ENCODE measurements at regions not wholly inside any gene's neighbourhood (a gene's known extent, or its start where the extent isn't known, plus 50 kb on each side); places are given as distances from the start of the nearest gene placed in this dataset.

DNA sequence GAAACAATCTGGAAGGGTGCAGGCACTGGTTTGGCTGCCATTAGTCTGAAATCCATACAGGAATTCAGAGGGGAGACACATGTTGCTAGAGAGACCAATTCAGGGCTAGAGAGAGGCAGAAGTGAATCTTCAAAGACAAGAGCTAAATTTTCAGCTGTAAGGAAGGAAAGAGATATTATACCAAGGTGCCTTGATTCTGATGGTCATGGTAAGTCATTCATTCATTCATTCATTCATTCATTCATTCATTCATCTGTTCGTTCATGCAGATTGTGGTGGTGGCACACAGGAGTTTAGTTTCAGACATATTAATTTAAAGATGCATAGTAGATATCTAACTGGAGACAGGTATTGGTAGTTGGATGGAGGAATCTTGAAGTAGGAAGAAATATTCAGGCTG, 1493.5 kb upstream of the TMEM132C start:
- Histone ChIP-seq H4K20me1 (ENCODE audit: low read depth, low read length) (no peaks in the 10 kb centered on the region), H3K9ac (ENCODE audit: low read length) (no peak overlapping the region), H3K9me2 (replicated peaks; ENCODE audit: insufficient read depth, low read length) (no peaks in the 10 kb centered on the region), H2AFZ (ENCODE audit: low read depth, low read length, severe bottlenecking) (no peak overlapping the region), H3F3A (ENCODE audit: insufficient read depth) (no peaks in the 10 kb centered on the region), H3K27ac (ENCODE audit: low read depth, low read length) (no peak overlapping the region), H3K4me3 (ENCODE audit: insufficient read depth, low read length, poor library complexity, severe bottlenecking) (no peak overlapping the region), H3K36me3 (ENCODE audit: low read length) (no peaks in the 10 kb centered on the region), H3K4me2 (ENCODE audit: low read depth, low read length, poor library complexity, severe bottlenecking) (no peak overlapping the region), H3K27me3 (ENCODE audit: low read length) (no peaks in the 10 kb centered on the region), H3K79me2 (ENCODE audit: insufficient read depth, low read length) (no peaks in the 10 kb centered on the region), H3K9me3 (ENCODE audit: insufficient read depth, low read length) (no peaks in the 10 kb centered on the region; the same call in 1 of the 2 replicates)
- TF ChIP-seq, protein P1, sequence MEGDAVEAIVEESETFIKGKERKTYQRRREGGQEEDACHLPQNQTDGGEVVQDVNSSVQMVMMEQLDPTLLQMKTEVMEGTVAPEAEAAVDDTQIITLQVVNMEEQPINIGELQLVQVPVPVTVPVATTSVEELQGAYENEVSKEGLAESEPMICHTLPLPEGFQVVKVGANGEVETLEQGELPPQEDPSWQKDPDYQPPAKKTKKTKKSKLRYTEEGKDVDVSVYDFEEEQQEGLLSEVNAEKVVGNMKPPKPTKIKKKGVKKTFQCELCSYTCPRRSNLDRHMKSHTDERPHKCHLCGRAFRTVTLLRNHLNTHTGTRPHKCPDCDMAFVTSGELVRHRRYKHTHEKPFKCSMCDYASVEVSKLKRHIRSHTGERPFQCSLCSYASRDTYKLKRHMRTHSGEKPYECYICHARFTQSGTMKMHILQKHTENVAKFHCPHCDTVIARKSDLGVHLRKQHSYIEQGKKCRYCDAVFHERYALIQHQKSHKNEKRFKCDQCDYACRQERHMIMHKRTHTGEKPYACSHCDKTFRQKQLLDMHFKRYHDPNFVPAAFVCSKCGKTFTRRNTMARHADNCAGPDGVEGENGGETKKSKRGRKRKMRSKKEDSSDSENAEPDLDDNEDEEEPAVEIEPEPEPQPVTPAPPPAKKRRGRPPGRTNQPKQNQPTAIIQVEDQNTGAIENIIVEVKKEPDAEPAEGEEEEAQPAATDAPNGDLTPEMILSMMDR (IDR thresholded peaks at IDR 0.05; ENCODE audit: insufficient read depth, low read length, poor library complexity, severe bottlenecking), result no peak
- TF ChIP-seq EZH2phosphoT487 (conservative IDR thresholded peaks at IDR 0.05; ENCODE audit: low read length), result no peak

GRCh38 chr12:126776026-126776655, 1490.8 kb upstream of the TMEM132C start:
- Histone ChIP-seq H3K9me2 (replicated peaks; ENCODE audit: insufficient read depth, low read length) (no peaks in the 10 kb centered on the region), H3K4me3 (ENCODE audit: insufficient read depth, low read length, poor library complexity, severe bottlenecking) (no peak overlapping the region), H3K9ac (ENCODE audit: low read length) (no peak overlapping the region), H3K79me2 (ENCODE audit: insufficient read depth, low read length) (no peaks in the 10 kb centered on the region), H3K4me2 (ENCODE audit: low read depth, low read length, poor library complexity, severe bottlenecking) (no peak overlapping the region), H3F3A (ENCODE audit: insufficient read depth) (no peaks in the 10 kb centered on the region), H4K20me1 (ENCODE audit: low read depth, low read length) (no peaks in the 10 kb centered on the region), H3K27me3 (ENCODE audit: low read length) (no peaks in the 10 kb centered on the region), H3K27ac (ENCODE audit: low read depth, low read length) (no peak overlapping the region), H3K36me3 (ENCODE audit: low read length) (no peaks in the 10 kb centered on the region), H2AFZ (ENCODE audit: low read depth, low read length, severe bottlenecking) (no peak overlapping the region), H3K9me3 (ENCODE audit: insufficient read depth, low read length) (no peaks in the 10 kb centered on the region)
- TF ChIP-seq, protein P1 (IDR thresholded peaks at IDR 0.05; ENCODE audit: insufficient read depth, low read length, poor library complexity, severe bottlenecking), result no peak
- no peak for TF ChIP-seq EZH2phosphoT487 (conservative IDR thresholded peaks at IDR 0.05; ENCODE audit: low read length)

GRCh38 chr12:126780343-126780742, 1486.6 kb upstream of the TMEM132C start:
- Histone ChIP-seq H4K20me1 (ENCODE audit: low read depth, low read length) (no peaks in the 10 kb centered on the region), H3K27ac (ENCODE audit: low read depth, low read length) (no peak overlapping the region), H3K4me3 (ENCODE audit: insufficient read depth, low read length, poor library complexity, severe bottlenecking) (no peak overlapping the region), H3K27me3 (ENCODE audit: low read length) (no peaks in the 10 kb centered on the region), H3F3A (ENCODE audit: insufficient read depth) (no peaks in the 10 kb centered on the region), H2AFZ (ENCODE audit: low read depth, low read length, severe bottlenecking) (no peak overlapping the region), H3K9me3 (ENCODE audit: insufficient read depth, low read length) (no peaks in the 10 kb centered on the region), H3K4me2 (ENCODE audit: low read depth, low read length, poor library complexity, severe bottlenecking) (no peak overlapping the region), H3K79me2 (ENCODE audit: insufficient read depth, low read length) (no peaks in the 10 kb centered on the region), H3K9ac (ENCODE audit: low read length) (no peak overlapping the region), H3K36me3 (ENCODE audit: low read length) (no peaks in the 10 kb centered on the region), H3K9me2 (replicated peaks; ENCODE audit: insufficient read depth, low read length) (no peaks in the 10 kb centered on the region)
- TF ChIP-seq EZH2phosphoT487 (conservative IDR thresholded peaks at IDR 0.05; ENCODE audit: low read length), result no peak
- TF ChIP-seq, protein P1 (IDR thresholded peaks at IDR 0.05; ENCODE audit: insufficient read depth, low read length, poor library complexity, severe bottlenecking), result no peak
